Upper lobe of left lung (tissue), 4 donors: ENCODE measurements at regions not wholly inside any gene's neighbourhood (a gene's known extent, or its start where the extent isn't known, plus 50 kb on each side); places are given as distances from the start of the nearest gene placed in this dataset.

Experiments used
- CTCF ChIP-seq, 6 experiments: fragments of 450-650 bp in 4 of 6; fragments of 200-600 bp in 2 of 6; sonication (generic) in 2 of 6; IDR thresholded peaks; one replicate each; pipeline ENCODE4 v1.5.1; 2016 to 2019; ENCODE audit warnings: antibody characterized with exemption in 6 of 6
- POLR2AphosphoS5 ChIP-seq, 2 donors: sonication (generic); formaldehyde crosslinking; IDR thresholded peaks; one replicate each; pipeline ENCODE4 v1.5.1; 2017; ENCODE audit warnings: antibody characterized with exemption in 2 of 2

GRCh38 chr17:70609566-70609965 is 440.2 kb downstream of the KCNJ2 start:
- no peak for TF ChIP-seq CTCF (IDR thresholded peaks at IDR 0.05)
- TF ChIP-seq POLR2AphosphoS5 (IDR thresholded peaks at IDR 0.05) = no peak
